HG03280 (cell line): ENCODE measurements at regions not wholly inside any gene's neighbourhood (a gene's known extent, or its start where the extent isn't known, plus 50 kb on each side); places are given as distances from the start of the nearest gene placed in this dataset.
A peak's percentile ranks its signal among the peaks of the same experiment; 100 is the strongest.

Experiments used
- ATAC-seq: cut with Tn5 transposase; IDR thresholded peaks from one replicate; pipeline ENCODE4 v1.9.1; 2021; ENCODE audit warnings: mild to moderate bottlenecking, moderate library complexity; ENCODE audit not compliant: unreplicated experiment

DNA sequence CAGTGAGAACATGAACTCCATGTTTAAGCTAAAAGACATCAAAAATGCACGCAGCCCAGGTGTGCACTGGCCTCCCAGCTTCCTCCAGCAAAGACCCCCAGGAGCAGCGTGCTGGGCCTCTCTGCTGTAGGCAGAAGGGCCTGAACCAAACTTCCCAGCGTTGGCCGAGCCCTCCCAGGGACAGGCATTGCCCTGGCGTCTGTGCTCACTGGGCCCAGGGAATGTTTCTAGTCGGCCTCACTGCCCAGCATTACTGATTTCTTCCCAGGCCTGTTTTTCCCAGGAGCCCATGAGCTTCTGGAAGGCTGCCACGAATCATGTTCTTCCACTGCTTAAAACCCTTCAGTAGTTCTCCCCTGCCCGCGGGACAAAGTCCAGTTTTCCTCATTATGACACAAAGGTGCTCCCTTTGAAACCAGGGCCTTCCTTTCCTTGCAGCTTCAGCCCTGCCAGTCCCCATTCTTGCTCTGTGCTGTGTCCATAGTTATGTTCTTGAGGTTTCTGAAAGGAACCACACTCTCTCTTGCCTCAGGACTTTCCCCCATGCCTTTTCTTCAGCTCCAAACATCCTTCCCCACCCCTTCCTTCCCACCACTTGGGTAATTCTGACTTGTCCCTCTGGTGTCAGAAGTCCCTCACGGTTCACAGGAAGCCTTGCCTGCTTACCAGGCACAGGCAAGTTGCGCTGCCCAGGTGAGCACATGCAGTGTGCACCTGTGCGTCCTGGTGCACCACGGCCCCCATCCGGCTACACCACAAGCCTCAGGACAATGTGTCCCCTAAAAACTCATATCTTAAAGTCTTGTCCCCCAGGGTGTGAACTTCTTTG is 93.4 kb upstream of the ENPP6 start:
- ATAC-seq, result no peak

DNA sequence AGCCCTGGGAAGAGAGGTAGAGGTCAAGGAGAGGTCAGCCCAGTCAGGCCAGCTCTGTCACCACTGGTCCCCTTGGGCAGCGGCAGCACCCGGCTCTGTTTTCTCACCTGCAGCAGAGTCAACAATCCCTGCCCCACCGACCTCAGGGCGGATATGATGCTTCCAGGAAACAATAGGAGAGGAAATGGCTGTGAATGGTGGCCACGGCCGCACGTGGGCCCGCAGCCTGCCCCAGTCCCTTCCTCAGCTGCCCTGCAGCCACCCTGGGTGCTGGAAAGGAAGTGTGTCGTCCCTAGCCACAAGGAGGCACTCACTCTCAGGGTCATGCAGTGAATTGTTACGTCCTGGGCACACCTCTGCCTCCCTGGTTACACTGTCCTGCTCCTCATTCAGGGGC is 92.5 kb upstream of the ENPP6 start:
- peak; percentile 38 for ATAC-seq

DNA sequence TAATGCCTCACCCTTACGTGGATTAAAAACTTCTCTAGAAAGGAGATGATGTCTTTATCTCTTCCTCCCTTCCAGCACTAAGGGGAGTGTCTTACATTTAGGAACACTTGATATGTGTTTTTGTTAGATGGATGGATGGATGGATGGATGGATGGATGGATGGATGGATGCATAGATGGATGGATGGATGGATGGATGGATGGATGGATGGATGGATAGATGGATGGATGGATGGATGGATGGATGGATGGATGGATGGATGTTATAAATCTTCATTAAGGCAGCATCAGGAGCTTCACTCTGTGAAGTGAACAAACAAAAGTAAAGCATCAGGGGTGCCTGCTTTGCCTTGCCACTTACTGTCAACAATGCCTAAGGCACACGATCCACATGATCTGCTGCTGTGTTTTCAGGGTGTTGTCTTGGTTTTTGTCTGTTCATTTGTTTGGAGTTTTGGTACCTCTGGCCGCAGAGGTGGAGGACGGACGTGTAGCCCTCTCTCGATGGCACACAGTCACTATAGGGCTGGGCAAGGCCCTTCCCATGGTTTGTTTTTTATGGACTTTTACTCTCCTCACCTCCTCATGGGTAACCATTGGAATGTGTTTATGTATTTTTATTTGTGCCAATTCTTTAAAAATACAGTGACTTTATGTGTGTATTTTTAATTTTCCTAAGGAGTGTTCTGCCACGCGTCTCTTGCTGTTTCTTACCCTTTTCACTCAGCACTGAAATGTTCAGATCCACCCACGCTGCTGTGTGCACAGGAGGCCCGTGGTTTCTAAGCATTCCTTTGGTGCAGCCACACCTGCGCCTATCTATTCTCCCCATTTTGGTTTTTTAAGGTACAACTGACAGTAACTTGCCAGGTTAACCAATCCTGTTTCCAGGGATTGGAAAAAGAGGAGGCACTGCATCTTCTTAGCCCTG is 91.8 kb upstream of the ENPP6 start:
- no peak for ATAC-seq

DNA sequence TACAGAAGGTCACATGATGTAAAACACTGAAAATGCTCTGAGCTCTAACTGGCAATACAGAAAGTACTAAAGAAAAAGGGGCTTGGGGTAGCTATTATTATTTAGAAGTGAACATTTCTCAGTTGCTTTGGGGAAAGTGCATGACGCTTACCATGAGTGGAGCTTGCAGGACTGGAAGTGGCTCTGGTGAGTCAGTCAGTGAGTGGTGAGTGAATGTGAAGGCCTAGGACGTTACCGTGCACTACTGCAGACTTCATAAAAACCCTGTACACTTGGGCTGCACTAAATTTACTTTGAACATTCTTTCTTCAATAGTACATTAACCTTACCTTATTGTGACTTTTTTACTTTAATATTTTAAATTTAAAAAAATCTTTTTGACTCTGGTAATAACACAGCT is 89.3 kb upstream of the ENPP6 start:
- no peak for ATAC-seq

DNA sequence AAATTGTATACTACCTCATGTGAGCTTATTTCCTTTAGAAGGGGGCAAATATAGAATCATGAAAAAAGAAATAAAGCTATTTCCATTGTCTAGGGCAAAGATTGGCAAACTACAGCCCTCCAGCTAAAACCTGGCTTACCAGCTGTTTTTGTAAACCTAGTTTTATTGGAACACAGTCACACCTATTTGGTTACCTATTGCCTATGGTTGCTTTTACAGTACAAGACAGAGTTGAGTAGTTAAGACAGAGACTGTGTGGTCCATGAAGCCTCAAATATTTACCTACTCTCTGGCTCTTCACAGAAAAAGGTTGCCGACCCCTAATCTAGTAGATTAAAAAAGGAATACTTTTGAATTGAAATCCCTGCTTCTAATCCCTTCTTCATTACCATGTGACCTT is 88.8 kb upstream of the ENPP6 start:
- ATAC-seq, result no peak

DNA sequence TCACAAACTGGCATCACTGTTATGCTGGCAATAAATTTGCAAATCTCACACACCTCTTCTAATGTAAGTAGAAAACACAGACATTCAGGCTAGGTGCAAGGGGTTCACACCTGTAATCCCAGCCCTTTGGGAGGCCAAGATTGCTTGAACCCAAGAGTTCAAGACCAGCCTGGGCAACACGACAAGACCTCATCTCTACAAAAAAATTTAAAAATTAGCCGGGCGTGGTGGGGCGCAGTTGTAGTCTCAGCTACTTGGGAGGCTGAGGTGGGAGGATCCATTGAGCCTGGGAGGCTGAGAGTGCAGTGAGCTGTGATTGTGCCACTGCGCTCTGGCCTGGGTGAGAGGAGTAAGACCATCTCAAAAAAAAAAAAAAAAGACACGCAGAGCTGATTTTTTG is 83.1 kb upstream of the ENPP6 start:
- no peak for ATAC-seq

DNA sequence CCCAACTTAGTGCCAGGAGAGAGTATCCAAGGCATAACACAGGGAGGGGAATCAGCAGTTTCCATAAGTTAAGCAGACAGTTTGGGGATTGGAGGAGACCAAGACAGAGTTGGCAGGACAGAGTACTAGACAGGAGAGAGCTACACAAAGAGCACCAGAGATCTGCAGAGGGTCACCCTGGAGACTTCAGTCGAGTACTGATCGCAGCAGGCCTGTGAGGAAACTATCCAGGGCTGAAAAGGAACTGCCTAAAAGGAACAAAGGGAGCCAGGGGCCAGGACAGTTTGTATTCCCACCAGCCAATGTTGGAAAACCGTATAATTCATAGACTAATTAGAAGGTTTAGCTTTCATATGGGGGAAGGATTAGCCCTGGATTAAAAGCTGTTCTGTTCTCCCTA is 80.6 kb upstream of the ENPP6 start:
- no peak for ATAC-seq

DNA sequence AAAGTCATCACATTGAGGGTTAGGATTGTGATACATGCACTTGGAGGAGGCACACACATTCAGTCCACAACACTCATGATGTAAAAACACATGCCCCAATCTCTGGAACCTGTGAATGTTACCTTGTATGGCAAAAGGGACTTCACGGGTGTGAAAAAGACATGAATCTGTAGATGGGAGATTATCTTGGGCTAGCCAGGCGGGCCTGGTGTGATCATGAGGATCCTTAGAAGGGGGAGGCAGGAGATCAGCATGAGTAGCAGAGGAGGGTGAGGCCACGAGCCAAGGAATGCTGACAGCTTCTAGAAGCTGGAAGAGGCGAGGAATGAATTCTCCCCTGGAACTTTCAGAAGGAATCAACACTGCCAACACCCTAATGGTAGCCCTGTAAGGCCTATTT is 77.5 kb upstream of the ENPP6 start:
- no peak for ATAC-seq

DNA sequence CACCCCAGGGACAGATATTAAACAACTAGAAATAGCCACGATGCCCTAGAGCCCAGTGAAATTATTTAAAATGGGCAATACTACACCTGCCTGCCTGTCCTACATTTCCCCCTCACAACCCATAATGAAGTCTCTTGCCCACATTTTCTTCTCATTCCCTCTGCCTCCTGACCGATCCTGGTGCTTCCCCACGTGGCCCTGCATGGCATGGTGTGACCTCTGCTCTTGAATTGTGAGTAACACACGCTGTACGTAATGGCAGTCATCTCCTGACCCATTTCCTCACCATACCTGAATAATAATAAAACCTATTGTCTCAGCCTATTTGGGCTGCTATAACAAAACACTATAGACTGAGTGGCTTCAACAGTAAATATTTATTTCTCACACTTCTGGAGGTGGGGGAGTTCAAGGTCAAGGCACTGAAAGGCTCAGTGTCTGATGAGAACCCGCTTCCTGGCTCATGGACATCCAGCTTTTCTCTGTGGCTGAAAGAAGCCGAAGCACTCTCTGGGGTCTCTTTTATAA is 77.0 kb upstream of the ENPP6 start:
- no peak for ATAC-seq

DNA sequence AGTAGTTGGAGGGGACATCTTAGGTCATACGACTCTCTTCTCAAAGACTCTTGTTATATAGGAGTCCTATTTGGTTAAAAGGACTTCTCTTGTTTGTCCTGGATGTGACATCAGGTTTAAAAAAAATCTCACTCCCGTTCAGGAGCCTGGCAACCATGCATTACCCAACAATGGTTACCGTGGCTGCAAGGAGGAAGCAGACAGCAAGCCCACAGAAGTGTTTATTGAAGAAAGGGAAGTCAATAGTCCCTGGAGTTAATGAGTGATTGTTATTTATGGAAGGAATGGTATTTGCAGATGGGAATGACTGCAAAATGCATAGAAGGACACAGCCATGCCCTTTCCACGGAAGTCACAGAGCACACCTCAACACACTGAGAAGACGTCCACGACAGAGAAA is 75.9 kb upstream of the ENPP6 start:
- no peak for ATAC-seq

DNA sequence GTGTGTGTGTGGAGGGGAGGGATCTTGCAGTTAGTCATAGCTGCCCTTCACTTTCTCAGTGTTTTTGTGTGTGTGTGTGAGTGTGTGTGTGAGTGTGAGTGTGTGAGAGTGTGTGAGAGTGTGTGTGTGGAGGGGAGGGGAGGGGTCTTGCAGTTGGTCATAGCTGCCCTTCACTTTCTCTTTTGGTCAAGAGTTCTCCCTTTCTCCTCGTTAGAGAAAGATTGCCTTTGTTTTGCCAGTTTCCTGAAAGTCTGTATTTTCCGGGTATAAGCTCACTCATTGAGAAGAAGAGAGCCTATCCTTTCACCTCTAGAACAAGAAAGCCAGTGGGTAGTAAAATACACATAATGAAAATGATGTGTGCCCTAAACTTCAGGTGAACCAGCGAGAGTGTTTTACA is 75.2 kb upstream of the ENPP6 start:
- ATAC-seq, result no peak

DNA sequence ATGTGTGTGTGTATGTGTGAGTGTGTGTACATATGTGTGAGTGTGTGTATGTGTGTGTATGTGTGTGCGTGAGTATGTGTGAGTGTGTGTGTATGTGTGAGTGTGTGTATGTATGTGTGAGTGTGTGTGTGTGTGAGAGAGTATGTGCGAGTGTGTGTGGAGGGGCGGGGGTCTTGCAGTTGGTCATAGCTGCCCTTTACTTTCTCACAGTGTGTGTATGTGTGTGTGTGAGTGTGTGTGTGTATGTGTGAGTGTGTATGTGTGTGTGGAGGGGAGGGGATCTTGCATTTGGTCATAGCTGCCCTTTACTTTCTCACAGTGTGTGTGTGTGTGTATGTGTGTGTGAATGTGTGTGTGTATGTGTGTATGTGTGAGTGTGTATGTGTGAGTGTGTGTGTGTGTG is 74.8 kb upstream of the ENPP6 start:
- ATAC-seq, result no peak

DNA sequence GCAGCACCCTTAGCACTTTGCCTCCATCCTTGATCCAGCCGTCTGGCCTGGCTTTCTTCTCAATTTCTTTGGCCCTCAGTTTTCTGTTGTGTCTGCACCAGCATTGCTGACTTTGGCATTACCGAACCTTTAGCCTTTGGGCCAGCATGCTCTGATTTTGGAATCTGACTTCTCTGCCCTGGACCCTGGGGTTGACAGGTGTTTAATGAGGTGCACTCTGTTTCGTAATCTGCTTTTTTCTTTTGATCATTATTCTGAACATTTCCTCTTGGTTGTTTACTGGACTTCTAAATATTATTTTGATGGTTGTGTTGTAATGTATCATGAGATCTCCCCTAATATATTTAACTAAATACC is 71.5 kb upstream of the ENPP6 start:
- no peak for ATAC-seq

DNA sequence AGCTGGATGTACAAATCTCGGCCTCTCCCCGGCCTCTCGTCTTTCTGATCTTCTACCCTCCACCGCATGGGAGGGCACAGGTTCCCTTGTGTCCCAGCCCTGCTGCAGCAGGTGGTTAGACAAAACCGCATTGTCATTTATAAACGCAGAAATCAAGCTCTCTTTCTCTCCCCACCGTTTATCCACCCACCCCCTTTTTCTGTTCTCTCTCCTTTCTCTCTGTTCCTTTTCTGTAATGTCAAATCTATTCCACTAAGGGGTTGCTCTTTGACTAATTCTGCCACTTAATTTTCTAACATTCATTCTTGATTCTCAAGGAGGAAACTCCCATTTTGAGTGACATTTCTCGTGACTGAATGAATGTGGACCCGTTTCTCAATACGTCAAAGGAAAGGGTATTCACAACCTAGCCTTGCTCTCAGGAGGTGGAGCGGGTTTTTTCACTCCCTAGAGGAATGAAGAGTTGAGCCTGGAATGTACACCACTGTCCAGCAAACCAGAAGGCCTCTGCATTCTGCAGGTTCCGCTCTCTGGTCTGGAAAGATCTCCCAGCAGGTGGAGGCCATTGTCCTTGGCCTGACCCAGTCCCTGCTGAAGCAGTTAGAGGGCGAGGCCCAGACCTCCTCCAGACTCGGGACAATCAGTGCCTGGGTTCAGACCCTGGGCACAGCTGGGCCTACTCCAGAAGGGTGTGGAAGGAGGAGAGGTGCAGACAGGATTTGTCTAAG is 70.9 kb upstream of the ENPP6 start:
- ATAC-seq, result peak; percentile 48

DNA sequence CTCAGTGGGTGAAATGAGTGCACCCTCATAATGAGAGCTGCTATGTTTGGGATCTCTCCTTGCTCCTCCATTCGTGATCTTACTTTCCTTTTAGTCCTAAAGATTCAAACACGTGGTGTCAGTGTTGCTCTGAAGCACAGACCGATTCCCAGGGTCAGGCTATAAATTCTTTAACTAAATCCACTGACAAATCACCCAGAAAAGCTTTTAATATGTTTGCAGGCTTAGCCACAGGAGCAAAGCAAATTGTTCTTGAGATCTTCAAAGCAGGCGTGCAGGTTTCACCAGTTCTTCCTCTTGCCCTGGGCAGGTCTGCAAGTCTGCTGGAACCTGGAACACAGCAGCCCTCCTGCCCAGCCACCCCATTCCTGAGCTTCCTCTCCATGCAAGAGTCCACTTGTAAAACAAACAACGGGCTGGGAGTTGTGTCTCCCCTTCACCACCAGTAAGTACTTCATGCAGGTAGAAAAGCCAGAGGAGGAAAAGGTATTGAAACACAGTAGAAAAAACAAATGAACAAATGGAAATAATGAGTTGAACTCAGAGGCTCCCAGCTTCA is 70.1 kb upstream of the ENPP6 start:
- no peak for ATAC-seq

DNA sequence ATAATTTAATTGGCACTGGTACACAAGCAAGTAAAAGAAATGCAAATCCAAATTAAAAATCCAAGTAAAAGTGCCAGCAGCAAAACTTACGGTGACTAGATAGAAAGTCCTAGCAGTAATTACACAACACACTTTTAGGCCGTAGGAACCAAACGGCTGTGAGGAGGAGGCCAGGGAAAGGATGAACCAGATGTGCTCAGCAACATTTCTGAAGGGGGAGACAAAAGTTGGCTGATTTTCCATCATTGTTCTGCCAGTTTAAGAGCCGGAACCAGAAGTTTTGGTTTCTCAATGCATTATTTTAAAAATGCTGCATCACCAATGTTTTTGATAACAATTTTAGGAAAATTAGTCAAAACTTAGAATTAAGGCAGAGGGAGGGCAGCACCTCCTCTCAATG is 68.7 kb upstream of the ENPP6 start:
- ATAC-seq, result no peak

DNA sequence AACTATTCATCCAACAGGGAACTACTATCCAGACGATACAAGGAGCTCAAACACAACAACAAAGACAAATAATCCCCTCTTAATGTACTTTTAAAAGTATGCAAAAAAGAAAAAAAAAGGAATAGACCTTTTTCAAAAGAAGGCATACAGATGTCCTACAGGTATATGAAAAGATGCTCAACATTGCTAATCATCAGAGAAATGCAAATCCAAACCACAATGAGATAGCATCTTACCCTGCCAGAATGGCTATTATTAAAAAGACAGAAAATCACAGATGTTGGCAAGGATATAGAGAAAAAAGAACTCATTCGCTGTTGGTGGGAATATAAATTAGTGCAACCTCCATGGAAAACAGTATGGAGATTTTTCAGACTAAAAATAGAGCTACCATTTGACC is 67.1 kb upstream of the ENPP6 start:
- no peak for ATAC-seq

DNA sequence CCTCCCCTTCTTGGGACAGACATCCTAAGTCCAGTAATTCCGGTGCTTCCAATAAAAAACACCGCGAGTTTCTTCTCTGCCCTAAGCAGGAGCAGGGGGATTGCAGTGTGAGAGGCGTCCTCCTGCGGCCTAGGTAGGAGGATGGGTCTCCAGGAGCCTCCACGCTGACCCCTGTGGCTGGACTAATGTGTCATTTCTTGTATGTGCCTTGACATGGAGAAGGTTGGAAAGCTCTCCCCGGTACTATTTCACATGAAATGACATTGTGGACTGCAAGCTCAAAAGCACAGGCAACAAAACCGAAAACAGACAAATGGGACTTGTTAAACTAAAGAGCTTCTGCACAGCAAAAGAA is 66.6 kb upstream of the ENPP6 start:
- no peak for ATAC-seq

DNA sequence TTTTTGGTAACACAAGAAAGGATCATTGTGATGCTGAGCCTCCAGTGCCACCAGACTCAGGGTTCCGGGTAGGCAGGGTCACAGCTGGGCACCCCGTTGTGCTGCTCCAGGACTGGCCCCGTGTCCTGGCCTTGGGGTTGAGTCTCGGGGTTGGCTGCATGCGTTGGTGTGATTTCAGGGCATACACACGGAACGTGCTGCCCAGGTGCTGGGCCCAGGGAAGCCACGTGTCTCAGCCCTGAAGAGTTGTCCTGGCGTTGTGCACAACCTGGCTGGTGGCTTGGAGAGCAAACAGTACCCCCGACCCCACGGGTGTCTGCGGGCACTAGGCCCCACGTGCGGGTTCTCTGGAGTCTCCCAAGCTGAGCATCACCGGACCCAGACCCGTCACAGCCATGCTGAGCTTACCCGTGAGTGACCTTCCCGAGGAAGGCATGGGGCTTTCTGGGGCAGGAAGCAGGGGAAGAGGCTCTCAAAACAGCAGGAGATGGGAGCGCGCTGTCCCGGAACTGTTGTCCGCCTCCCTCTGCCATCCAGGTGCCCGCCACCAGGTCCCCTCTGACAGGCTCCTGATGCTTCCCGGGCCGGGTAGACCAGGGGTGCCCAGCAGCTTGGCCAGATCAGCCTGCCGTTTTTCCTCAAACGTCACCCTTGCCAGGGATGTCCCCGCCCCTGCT is 66.1 kb upstream of the ENPP6 start:
- ATAC-seq, result no peak

DNA sequence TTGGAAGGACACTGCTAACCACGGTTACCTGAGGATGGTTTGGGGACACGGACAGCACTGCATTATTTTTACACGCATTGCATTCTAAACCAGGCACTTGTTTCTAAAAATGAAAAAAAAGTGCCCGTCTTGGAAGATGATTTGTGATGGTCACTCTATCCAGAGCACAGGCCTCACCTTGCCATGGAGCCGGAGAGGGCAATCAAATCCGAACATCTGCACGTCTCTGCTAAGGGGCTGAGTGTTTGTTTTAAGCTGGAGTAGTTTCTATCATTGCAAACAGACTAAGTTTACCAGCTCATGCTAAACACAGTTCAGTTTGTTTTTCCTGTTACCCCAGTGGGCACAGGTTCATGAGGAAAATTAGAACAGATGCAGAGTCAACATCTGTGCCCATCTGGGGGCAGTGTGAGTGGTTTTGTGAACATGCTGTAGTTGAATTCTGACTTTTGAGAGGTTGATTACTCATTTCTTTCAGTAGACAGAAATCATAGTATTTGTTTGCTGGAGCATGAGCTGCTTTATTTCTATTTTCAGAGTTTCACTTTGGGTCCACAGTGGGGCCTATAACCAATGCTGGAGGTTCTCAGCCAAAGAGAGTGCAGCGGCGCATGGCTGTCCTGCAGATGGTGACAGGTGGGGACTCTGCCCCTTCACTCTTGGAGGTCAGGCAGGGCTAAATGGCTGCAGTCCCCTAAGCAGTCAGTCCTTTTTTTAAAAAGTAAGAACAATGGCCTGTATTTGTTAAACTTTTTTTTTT is 65.4 kb upstream of the ENPP6 start:
- peak; percentile 48 for ATAC-seq
